ENCODE measurements at regions not wholly inside any gene's neighbourhood (a gene's known extent, or its start where the extent isn't known, plus 50 kb on each side); places are given as distances from the start of the nearest gene placed in this dataset.
A peak's percentile ranks its signal among the peaks of the same experiment; 100 is the strongest.
"Not testable (repeated sequence)": the region's sequence is repeated elsewhere in the genome, so short reads cannot be mapped to it uniquely, and the experiment has no call there.

- Histone ChIP-seq H3K36me3 (ENCODE audit: control insufficient read depth in 2 of 2, insufficient read depth in 2 of 2, low read length in 1 of 2) (peaks cover 0 to 19% of the 10 kb centered on the region in 2 donors), H3K27ac (ENCODE audit: low read depth in 2 of 2, low read length in 1 of 2) (no peak overlapping the region), H3K27me3 (ENCODE audit: control insufficient read depth in 1 of 2, insufficient read depth in 2 of 2, low read length in 2 of 2) (no peaks in the 10 kb centered on the region), H3K9me3 (ENCODE audit: control insufficient read depth in 2 of 2, insufficient read depth in 1 of 2, low read depth in 1 of 2, low read length in 1 of 2) (no peaks in the 10 kb centered on the region), H3K4me1 (ENCODE audit: control insufficient read depth in 2 of 2, insufficient read depth in 2 of 2, low read length in 1 of 2) (no peaks in the 10 kb centered on the region), H3K4me3 (ENCODE audit: low read depth in 1 of 2, low read length in 2 of 2) (no peak overlapping the region)
- 78 to 82% methylated on average over 14 of the region's 14 CpGs for WGBS, 2 donors
Measured at GRCh38 chr7:66542528-66543269, 86.0 kb upstream of the KCTD7 start.

- WGBS, 2 donors: 94% methylated on average over 6 of the region's 6 CpGs
- peaks cover 4 to 20% of the 10 kb centered on the region in 2 donors for H3K36me3 ChIP-seq (ENCODE audit: control insufficient read depth in 2 of 2, insufficient read depth in 2 of 2, low read length in 1 of 2)
Measured at GRCh38 chr7:66549466-66549865, 79.2 kb upstream of the KCTD7 start.

DNA sequence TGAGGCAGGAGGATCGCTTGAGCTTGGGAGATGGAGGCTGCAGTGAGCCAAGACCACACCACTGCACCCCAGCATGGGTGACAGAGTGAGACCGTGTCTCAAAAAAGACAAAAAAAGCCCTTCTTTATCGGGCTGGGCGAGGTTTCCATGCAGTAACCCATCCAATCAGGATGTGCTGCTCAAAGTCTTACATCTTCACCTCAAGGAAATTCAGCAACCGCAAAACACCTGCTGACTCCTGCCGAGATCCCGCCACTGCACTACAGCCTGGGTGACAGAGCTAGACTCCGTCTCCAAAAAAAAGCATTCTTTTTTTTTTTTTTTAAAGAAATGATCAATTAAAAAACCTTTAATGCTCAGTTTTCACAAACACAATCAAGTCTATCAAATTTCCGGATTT lies 75.7 kb upstream of the KCTD7 start:
- no peak overlapping the region for H3K4me3 ChIP-seq (ENCODE audit: low read depth in 1 of 2, low read length in 2 of 2)
- peaks cover 4 to 21% of the 10 kb centered on the region in 2 donors for H3K36me3 ChIP-seq (ENCODE audit: control insufficient read depth in 2 of 2, insufficient read depth in 2 of 2, low read length in 1 of 2)
- WGBS, 2 donors: 91 to 96% methylated on average over 9 of the region's 9 CpGs
- no peak overlapping the region for H3K27ac ChIP-seq (ENCODE audit: low read depth in 2 of 2, low read length in 1 of 2)
- H3K27me3 ChIP-seq (ENCODE audit: control insufficient read depth in 1 of 2, insufficient read depth in 2 of 2, low read length in 2 of 2): no peaks in the 10 kb centered on the region
- H3K4me1 ChIP-seq (ENCODE audit: control insufficient read depth in 2 of 2, insufficient read depth in 2 of 2, low read length in 1 of 2): no peaks in the 10 kb centered on the region
- no peaks in the 10 kb centered on the region for H3K9me3 ChIP-seq (ENCODE audit: control insufficient read depth in 2 of 2, insufficient read depth in 1 of 2, low read depth in 1 of 2, low read length in 1 of 2)

More at GRCh38 chr7:66549466-66549865, 79.2 kb upstream of the KCTD7 start:
- Histone ChIP-seq H3K4me3 (ENCODE audit: low read depth in 1 of 2, low read length in 2 of 2) (no peak overlapping the region), H3K27ac (ENCODE audit: low read depth in 2 of 2, low read length in 1 of 2) (no peak overlapping the region), H3K9me3 (ENCODE audit: control insufficient read depth in 2 of 2, insufficient read depth in 1 of 2, low read depth in 1 of 2, low read length in 1 of 2) (no peaks in the 10 kb centered on the region), H3K27me3 (ENCODE audit: control insufficient read depth in 1 of 2, insufficient read depth in 2 of 2, low read length in 2 of 2) (no peaks in the 10 kb centered on the region), H3K4me1 (ENCODE audit: control insufficient read depth in 2 of 2, insufficient read depth in 2 of 2, low read length in 1 of 2) (no peaks in the 10 kb centered on the region)

DNA sequence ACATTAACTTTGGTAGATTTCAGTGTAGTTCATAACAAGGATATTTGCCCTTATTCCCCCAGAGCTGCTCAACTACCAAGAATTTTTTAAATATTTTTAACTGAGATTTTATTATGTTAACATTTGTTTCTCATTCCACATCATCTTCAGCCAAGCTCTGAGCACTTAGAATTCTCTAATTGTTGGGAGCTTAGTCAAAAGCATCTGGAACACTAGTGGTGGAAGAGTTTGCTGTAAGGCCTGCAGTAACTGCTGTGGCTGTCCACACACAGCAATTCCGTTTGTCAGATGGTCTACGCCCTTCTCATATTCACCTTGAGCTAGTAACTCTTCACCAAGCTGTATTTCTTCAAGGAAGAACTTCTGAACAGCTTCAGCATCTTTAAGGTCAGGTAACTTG lies 75.0 kb upstream of the KCTD7 start:
- not testable (repeated sequence) for H3K4me3 ChIP-seq (ENCODE audit: low read depth in 1 of 2, low read length in 2 of 2); H3K27me3 ChIP-seq (ENCODE audit: control insufficient read depth in 1 of 2, insufficient read depth in 2 of 2, low read length in 2 of 2); H3K27ac ChIP-seq (ENCODE audit: low read depth in 2 of 2, low read length in 1 of 2); H3K9me3 ChIP-seq (ENCODE audit: control insufficient read depth in 2 of 2, insufficient read depth in 1 of 2, low read depth in 1 of 2, low read length in 1 of 2); H3K4me1 ChIP-seq (ENCODE audit: control insufficient read depth in 2 of 2, insufficient read depth in 2 of 2, low read length in 1 of 2)
- WGBS, 2 donors: 51 to 60% methylated on average over 2 of the region's 2 CpGs
- peaks cover 4 to 26% of the 10 kb centered on the region in 2 donors for H3K36me3 ChIP-seq (ENCODE audit: control insufficient read depth in 2 of 2, insufficient read depth in 2 of 2, low read length in 1 of 2)

DNA sequence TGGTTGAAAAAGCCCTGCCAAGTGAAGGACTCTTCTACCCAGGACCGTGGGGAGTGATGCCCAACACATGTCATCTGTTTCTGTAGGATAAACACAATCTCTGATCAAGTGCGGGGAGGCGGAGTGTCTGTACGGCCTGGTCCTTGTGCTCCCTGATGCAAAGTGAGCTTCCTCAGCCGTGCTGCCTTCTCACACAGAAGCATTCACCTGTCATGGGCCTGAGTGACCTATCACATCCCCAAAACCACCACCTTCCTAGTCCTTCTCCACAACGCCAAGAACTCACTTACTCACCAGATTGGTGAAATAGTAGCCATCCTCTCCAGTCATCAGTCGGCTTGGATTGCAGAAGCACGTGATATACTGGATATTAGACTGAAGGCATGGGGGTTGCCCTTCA lies 74.4 kb upstream of the KCTD7 start:
- H3K9me3 ChIP-seq (ENCODE audit: control insufficient read depth in 2 of 2, insufficient read depth in 1 of 2, low read depth in 1 of 2, low read length in 1 of 2); H3K27me3 ChIP-seq (ENCODE audit: control insufficient read depth in 1 of 2, insufficient read depth in 2 of 2, low read length in 2 of 2); H3K4me1 ChIP-seq (ENCODE audit: control insufficient read depth in 2 of 2, insufficient read depth in 2 of 2, low read length in 1 of 2); H3K4me3 ChIP-seq (ENCODE audit: low read depth in 1 of 2, low read length in 2 of 2): not testable (repeated sequence)
- Histone ChIP-seq H3K36me3 (ENCODE audit: control insufficient read depth in 2 of 2, insufficient read depth in 2 of 2, low read length in 1 of 2) (peaks cover 4 to 31% of the 10 kb centered on the region in 2 donors), H3K27ac (ENCODE audit: low read depth in 2 of 2, low read length in 1 of 2) (peak overlapping the region; percentile 8 to 9)
- 87 to 90% methylated on average over 8 of the region's 8 CpGs for WGBS, 2 donors

GRCh38 chr7:66554842-66555430 lies 73.7 kb upstream of the KCTD7 start:
- Histone ChIP-seq H3K36me3 (ENCODE audit: control insufficient read depth in 2 of 2, insufficient read depth in 2 of 2, low read length in 1 of 2) (peaks cover 4 to 28% of the 10 kb centered on the region in 2 donors), H3K27ac (ENCODE audit: low read depth in 2 of 2, low read length in 1 of 2) (peak overlapping the region in 1 of 2 donors; percentile 8)
- H3K4me3 ChIP-seq (ENCODE audit: low read depth in 1 of 2, low read length in 2 of 2); H3K9me3 ChIP-seq (ENCODE audit: control insufficient read depth in 2 of 2, insufficient read depth in 1 of 2, low read depth in 1 of 2, low read length in 1 of 2); H3K4me1 ChIP-seq (ENCODE audit: control insufficient read depth in 2 of 2, insufficient read depth in 2 of 2, low read length in 1 of 2); H3K27me3 ChIP-seq (ENCODE audit: control insufficient read depth in 1 of 2, insufficient read depth in 2 of 2, low read length in 2 of 2): not testable (repeated sequence)
- 83 to 85% methylated on average over 8 of the region's 8 CpGs for WGBS, 2 donors

- 95 to 97% methylated on average over 34 to 41 of the region's 41 CpGs for WGBS, 2 donors
- Histone ChIP-seq H3K36me3 (ENCODE audit: control insufficient read depth in 2 of 2, insufficient read depth in 2 of 2, low read length in 1 of 2) (peaks cover 4 to 28% of the 10 kb centered on the region in 2 donors), H3K27ac (ENCODE audit: low read depth in 2 of 2, low read length in 1 of 2) (no peak overlapping the region), H3K4me3 (ENCODE audit: low read depth in 1 of 2, low read length in 2 of 2) (no peak overlapping the region), H3K4me1 (ENCODE audit: control insufficient read depth in 2 of 2, insufficient read depth in 2 of 2, low read length in 1 of 2) (no peaks in the 10 kb centered on the region), H3K9me3 (ENCODE audit: control insufficient read depth in 2 of 2, insufficient read depth in 1 of 2, low read depth in 1 of 2, low read length in 1 of 2) (no peaks in the 10 kb centered on the region), H3K27me3 (ENCODE audit: control insufficient read depth in 1 of 2, insufficient read depth in 2 of 2, low read length in 2 of 2) (no peaks in the 10 kb centered on the region)
Measured at GRCh38 chr7:66556177-66556548, 72.5 kb upstream of the KCTD7 start.

DNA sequence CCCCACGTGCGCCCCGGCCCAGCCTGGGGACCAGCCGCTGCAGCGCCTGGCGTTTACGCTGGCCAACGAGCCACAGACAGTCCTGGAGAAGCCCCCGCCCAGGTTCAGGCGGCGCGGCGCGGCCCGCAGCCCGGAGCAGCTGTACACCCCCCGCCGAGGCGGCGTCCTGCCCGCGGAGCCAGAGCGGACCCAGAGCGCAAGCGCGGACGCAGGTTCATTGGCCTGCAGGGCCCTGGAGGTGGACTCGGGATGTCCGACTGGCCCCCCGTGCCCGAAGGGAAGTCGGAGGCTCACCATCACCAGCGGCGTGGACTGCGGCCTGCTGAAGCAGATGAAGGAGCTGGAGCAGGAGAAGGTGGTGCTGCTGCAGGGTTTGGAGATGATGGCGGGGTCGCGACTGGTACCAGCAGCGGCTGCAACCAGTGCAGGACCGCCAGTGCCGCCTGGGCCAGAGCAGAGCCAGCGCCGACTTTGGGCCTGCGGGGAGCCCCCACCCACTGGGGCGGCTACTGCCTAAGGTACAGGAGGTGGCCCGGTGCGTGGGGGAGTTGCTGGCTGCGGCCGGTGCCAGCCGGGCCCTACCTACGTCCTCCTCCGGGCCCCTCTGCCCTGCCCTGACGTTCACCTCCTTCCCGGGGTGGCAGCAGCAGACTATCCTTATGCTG lies 72.0 kb upstream of the KCTD7 start:
- Histone ChIP-seq H3K27me3 (ENCODE audit: control insufficient read depth in 1 of 2, insufficient read depth in 2 of 2, low read length in 2 of 2) (no peaks in the 10 kb centered on the region), H3K9me3 (ENCODE audit: control insufficient read depth in 2 of 2, insufficient read depth in 1 of 2, low read depth in 1 of 2, low read length in 1 of 2) (no peaks in the 10 kb centered on the region), H3K36me3 (ENCODE audit: control insufficient read depth in 2 of 2, insufficient read depth in 2 of 2, low read length in 1 of 2) (peaks cover 3 to 24% of the 10 kb centered on the region in 2 donors), H3K4me1 (ENCODE audit: control insufficient read depth in 2 of 2, insufficient read depth in 2 of 2, low read length in 1 of 2) (no peaks in the 10 kb centered on the region), H3K4me3 (ENCODE audit: low read depth in 1 of 2, low read length in 2 of 2) (no peak overlapping the region), H3K27ac (ENCODE audit: low read depth in 2 of 2, low read length in 1 of 2) (no peak overlapping the region)
- 96 to 98% methylated on average over 40 to 54 of the region's 54 CpGs for WGBS, 2 donors

GRCh38 chr7:66557214-66558200 lies 71.2 kb upstream of the KCTD7 start:
- Histone ChIP-seq H3K27me3 (ENCODE audit: control insufficient read depth in 1 of 2, insufficient read depth in 2 of 2, low read length in 2 of 2) (no peaks in the 10 kb centered on the region), H3K4me1 (ENCODE audit: control insufficient read depth in 2 of 2, insufficient read depth in 2 of 2, low read length in 1 of 2) (no peaks in the 10 kb centered on the region), H3K4me3 (ENCODE audit: low read depth in 1 of 2, low read length in 2 of 2) (no peak overlapping the region), H3K36me3 (ENCODE audit: control insufficient read depth in 2 of 2, insufficient read depth in 2 of 2, low read length in 1 of 2) (peaks cover 0 to 22% of the 10 kb centered on the region in 2 donors), H3K9me3 (ENCODE audit: control insufficient read depth in 2 of 2, insufficient read depth in 1 of 2, low read depth in 1 of 2, low read length in 1 of 2) (no peaks in the 10 kb centered on the region), H3K27ac (ENCODE audit: low read depth in 2 of 2, low read length in 1 of 2) (no peak overlapping the region)
- 50 to 53% methylated on average over 39 to 40 of the region's 40 CpGs for WGBS, 2 donors

Data from esophagus (tissue), 2 donors.